Right ventricle myocardium inferior (tissue), 1 donor: ENCODE measurements at regions not wholly inside any gene's neighbourhood (a gene's known extent, or its start where the extent isn't known, plus 50 kb on each side); places are given as distances from the start of the nearest gene placed in this dataset.
"Not testable (repeated sequence)": the region's sequence is repeated elsewhere in the genome, so short reads cannot be mapped to it uniquely, and the experiment has no call there.

Experiments
- ATAC-seq: fragments of 200-7000 bp; cut with Tn5 transposase; one replicate; pipeline ENCODE4 v1.9.1; 2020; ENCODE audit warnings: mild to moderate bottlenecking, moderate library complexity
- DNase-seq: peaks from one replicate; pipeline ENCODE4 v3.0.0; 2021; ENCODE audit errors: missing footprints
- intact Hi-C: fragments of 100-400 bp; cut with DNase I; formaldehyde crosslinking; loops from one replicate; pipeline ENCODE4 v1.11.0; 2022
- donor health status: DM: no; HTN: yes; CAD: no; lungs with severe emphysema.

- DNase-seq (peak; percentile 63), ATAC-seq (no peak)
- intact Hi-C loops, result no loop called here
Observed at GRCh38 chr2:125721072-125721721, 934.8 kb upstream of the GYPC start.

- intact Hi-C loops, result no loop called here
- DNase-seq (no peak), ATAC-seq (no peak)
Observed at GRCh38 chr2:125730921-125731320, 925.0 kb upstream of the GYPC start.

- ATAC-seq, result no peak
- intact Hi-C loops, result no loop called here
- DNase-seq, result no peak
Observed at GRCh38 chr2:125736306-125736705, 919.7 kb upstream of the GYPC start.

GRCh38 chr2:125745514-125745913 lies 910.4 kb upstream of the GYPC start:
- ATAC-seq (no peak), DNase-seq (no peak)
- intact Hi-C loops, result no loop called here

GRCh38 chr2:125746321-125747164 lies 909.4 kb upstream of the GYPC start:
- intact Hi-C loops, result no loop called here
- DNase-seq (no peak), ATAC-seq (no peak)

- no peak for DNase-seq
- intact Hi-C loops, result no loop called here
- no peak for ATAC-seq
Observed at GRCh38 chr2:125747165-125747425, 908.9 kb upstream of the GYPC start.

GRCh38 chr2:125756431-125756830 lies 899.5 kb upstream of the GYPC start:
- no peak for DNase-seq
- no peak for ATAC-seq
- intact Hi-C loops, result no loop called here

GRCh38 chr2:125796784-125797183 lies 859.2 kb upstream of the GYPC start:
- intact Hi-C loops, result no loop called here
- ATAC-seq, result no peak
- DNase-seq, result no peak

GRCh38 chr2:125797192-125797591 lies 858.8 kb upstream of the GYPC start:
- ATAC-seq, result no peak
- intact Hi-C loops, result no loop called here

GRCh38 chr2:125822746-125823145 lies 833.2 kb upstream of the GYPC start:
- ATAC-seq, result no peak
- DNase-seq, result no peak
- intact Hi-C loops, result no loop called here

More at GRCh38 chr2:125797192-125797591, 858.8 kb upstream of the GYPC start:
- no peak for DNase-seq

GRCh38 chr2:125825781-125826180 lies 830.2 kb upstream of the GYPC start:
- ATAC-seq, intact Hi-C loops, DNase-seq: not testable (repeated sequence)

GRCh38 chr2:125837128-125837527 lies 818.8 kb upstream of the GYPC start:
- ATAC-seq (no peak), DNase-seq (no peak)
- intact Hi-C loops, result no loop called here

- DNase-seq, result no peak
- intact Hi-C loops, result no loop called here
- ATAC-seq, result no peak
Observed at GRCh38 chr2:125837611-125838010, 818.3 kb upstream of the GYPC start.

- ATAC-seq, result no peak
- intact Hi-C loops, result no loop called here
- no peak for DNase-seq
Observed at GRCh38 chr2:125839945-125840344, 816.0 kb upstream of the GYPC start.

- DNase-seq, result no peak
- ATAC-seq, result no peak
- intact Hi-C loops, result no loop called here
Observed at GRCh38 chr2:125842041-125842440, 813.9 kb upstream of the GYPC start.

- ATAC-seq (no peak), DNase-seq (no peak)
- intact Hi-C loops, result no loop called here
Observed at GRCh38 chr2:125850541-125850940, 805.4 kb upstream of the GYPC start.

GRCh38 chr2:125852364-125852763 lies 803.6 kb upstream of the GYPC start:
- DNase-seq (no peak), ATAC-seq (no peak)
- intact Hi-C loops, result no loop called here

- intact Hi-C loops, result no loop called here
- no peak for ATAC-seq
- DNase-seq, result no peak
Observed at GRCh38 chr2:125853626-125854025, 802.3 kb upstream of the GYPC start.

- intact Hi-C loops, result no loop called here
- ATAC-seq (no peak), DNase-seq (no peak)
Observed at GRCh38 chr2:125855204-125855603, 800.8 kb upstream of the GYPC start.

- ATAC-seq, result no peak
- DNase-seq, result no peak
- intact Hi-C loops, result no loop called here
Observed at GRCh38 chr2:125857971-125858794, 797.8 kb upstream of the GYPC start.
